ENCODE measurements at regions not wholly inside any gene's neighbourhood (a gene's known extent, or its start where the extent isn't known, plus 50 kb on each side); places are given as distances from the start of the nearest gene placed in this dataset.
"Not testable (repeated sequence)": the region's sequence is repeated elsewhere in the genome, so short reads cannot be mapped to it uniquely, and the experiment has no call there.

- no peak for DNase-seq (ENCODE audit: unreplicated experiment)
- intact Hi-C loops (cut with micrococcal nuclease), result no loop called here
- no peaks in the 10 kb centered on the region for H3K36me3 Mint-ChIP-seq (ENCODE audit: insufficient read depth, unreplicated experiment)
- H3K4me3 Mint-ChIP-seq (ENCODE audit: unreplicated experiment), result no peak overlapping the region
- no peaks in the 10 kb centered on the region for H3K27me3 Mint-ChIP-seq (ENCODE audit: insufficient read depth, unreplicated experiment)
- H3K4me1 Mint-ChIP-seq (ENCODE audit: insufficient read depth, unreplicated experiment), result no peaks in the 10 kb centered on the region
- BruUV-seq (replicated peaks), result no TSS peak
- H3K27ac Mint-ChIP-seq (ENCODE audit: low read depth, unreplicated experiment), result no peak overlapping the region
- no peak for TF ChIP-seq CTCF (IDR thresholded peaks at IDR 0.05; ENCODE audit: unreplicated experiment)
- H3K9me3 Mint-ChIP-seq (ENCODE audit: unreplicated experiment), result peaks cover 2% of the 10 kb centered on the region
- ChIA-PET POLR2A (no interaction called here), CTCF (interaction anchor here (0.7 kb wide), 1 partner anchor 927 kb away, joined by 3 read pairs; no protein-coding TSS in a partner anchor)
Measured at GRCh38 chr12:86572455-86572854, 316.3 kb upstream of the MGAT4C start.

DNA sequence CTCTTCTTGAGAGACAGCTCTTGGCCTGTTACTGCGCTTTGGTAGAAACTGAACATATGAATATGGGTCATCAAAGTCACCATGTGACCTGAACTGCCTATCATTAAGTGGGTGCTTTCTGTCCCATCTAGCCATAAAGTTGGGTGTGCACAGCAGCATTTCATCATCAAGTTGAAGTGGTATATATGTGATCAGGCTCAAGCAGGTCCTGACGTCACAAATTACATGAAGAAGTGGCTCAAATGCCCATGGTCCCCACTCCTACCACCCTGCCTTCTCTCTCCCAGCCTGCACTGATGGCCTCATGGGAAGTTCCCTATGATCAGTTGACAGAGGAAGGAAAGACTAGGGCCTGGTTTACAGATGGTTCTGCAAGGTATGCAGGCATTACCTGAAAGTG is 308.8 kb upstream of the MGAT4C start:
- POLR2A ChIA-PET, result no interaction called here
- Mint-ChIP-seq H3K27ac (ENCODE audit: low read depth, unreplicated experiment) (no peak overlapping the region), H3K27me3 (ENCODE audit: insufficient read depth, unreplicated experiment) (no peaks in the 10 kb centered on the region), H3K9me3 (ENCODE audit: unreplicated experiment) (peaks cover 22% of the 10 kb centered on the region), H3K4me1 (ENCODE audit: insufficient read depth, unreplicated experiment) (no peaks in the 10 kb centered on the region), H3K4me3 (ENCODE audit: unreplicated experiment) (no peak overlapping the region), H3K36me3 (ENCODE audit: insufficient read depth, unreplicated experiment) (no peaks in the 10 kb centered on the region)
- CTCF ChIA-PET, result no interaction called here
- intact Hi-C loops (cut with micrococcal nuclease), result no loop called here
- no TSS peak for BruUV-seq (replicated peaks)
- DNase-seq (ENCODE audit: unreplicated experiment), result no peak
- no peak for TF ChIP-seq CTCF (IDR thresholded peaks at IDR 0.05; ENCODE audit: unreplicated experiment)

GRCh38 chr12:86555491-86555890 is 299.3 kb upstream of the MGAT4C start:
- H3K27ac Mint-ChIP-seq (ENCODE audit: low read depth, unreplicated experiment); H3K27me3 Mint-ChIP-seq (ENCODE audit: insufficient read depth, unreplicated experiment); BruUV-seq (replicated peaks); H3K4me1 Mint-ChIP-seq (ENCODE audit: insufficient read depth, unreplicated experiment); H3K36me3 Mint-ChIP-seq (ENCODE audit: insufficient read depth, unreplicated experiment); CTCF ChIA-PET; DNase-seq (ENCODE audit: unreplicated experiment); POLR2A ChIA-PET; H3K4me3 Mint-ChIP-seq (ENCODE audit: unreplicated experiment); intact Hi-C loops (cut with micrococcal nuclease): not testable (repeated sequence)
- peaks cover 16% of the 10 kb centered on the region for H3K9me3 Mint-ChIP-seq (ENCODE audit: unreplicated experiment)

DNA sequence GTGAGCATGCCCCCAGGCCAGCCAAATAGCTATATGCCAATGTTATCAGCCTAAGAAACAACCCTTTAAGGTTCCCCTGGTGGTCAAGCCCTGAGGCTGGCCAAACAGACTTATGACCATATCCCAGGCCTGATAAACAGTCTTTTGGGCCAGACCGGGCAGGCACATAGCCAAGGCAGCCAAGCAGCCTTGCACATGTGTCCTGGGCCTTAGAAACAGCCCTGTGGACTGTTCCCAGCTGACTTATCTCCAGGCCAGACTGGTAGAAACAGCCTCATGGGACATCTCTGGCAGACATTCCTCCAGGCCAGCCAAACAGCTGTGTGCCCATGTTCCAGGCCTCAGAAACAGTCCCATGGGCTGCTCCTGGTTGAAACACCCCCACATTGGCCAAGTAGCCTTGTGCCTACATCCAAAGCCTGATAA is 295.0 kb upstream of the MGAT4C start:
- CTCF ChIA-PET, result interaction anchor here (0.5 kb wide), 1 partner anchor 87 kb away, joined by 3 read pairs; no protein-coding TSS in a partner anchor
- no peaks in the 10 kb centered on the region for H3K4me1 Mint-ChIP-seq (ENCODE audit: insufficient read depth, unreplicated experiment)
- H3K27me3 Mint-ChIP-seq (ENCODE audit: insufficient read depth, unreplicated experiment), result no peaks in the 10 kb centered on the region
- no peak for TF ChIP-seq CTCF (IDR thresholded peaks at IDR 0.05; ENCODE audit: unreplicated experiment)
- H3K9me3 Mint-ChIP-seq (ENCODE audit: unreplicated experiment), result no peaks in the 10 kb centered on the region
- H3K4me3 Mint-ChIP-seq (ENCODE audit: unreplicated experiment), result no peak overlapping the region
- H3K36me3 Mint-ChIP-seq (ENCODE audit: insufficient read depth, unreplicated experiment), result no peaks in the 10 kb centered on the region
- intact Hi-C loops (cut with micrococcal nuclease), result no loop called here
- H3K27ac Mint-ChIP-seq (ENCODE audit: low read depth, unreplicated experiment), result no peak overlapping the region
- DNase-seq (ENCODE audit: unreplicated experiment), result no peak
- BruUV-seq (replicated peaks), result no TSS peak
- POLR2A ChIA-PET, result no interaction called here
